Activated CD4-positive, CD25-positive, alpha-beta regulatory T cell treated with anti-CD3 and anti-CD28 coated beads, Interleukin-2, amount 50 U/mL, for 24 hours (primary cell): ENCODE measurements at regions not wholly inside any gene's neighbourhood (a gene's known extent, or its start where the extent isn't known, plus 50 kb on each side); places are given as distances from the start of the nearest gene placed in this dataset.

Source experiments
- ATAC-seq, 2 donors: fragments of 150-1000 bp; cut with Tn5 transposase; one replicate each; pipeline ENCODE4 v1.10.0; 2021; ENCODE audit warnings: mild to moderate bottlenecking in 1 of 2, moderate library complexity in 1 of 2

- no peak for ATAC-seq
These were observed 353.7 kb downstream of the HTR7 start for GRCh38 chr10:90504172-90504571.

GRCh38 chr10:90526721-90527120, 331.1 kb downstream of the HTR7 start:
- no peak for ATAC-seq

- no peak for ATAC-seq
These were observed 327.3 kb downstream of the HTR7 start for GRCh38 chr10:90530521-90530920.

- ATAC-seq = no peak
These were observed 300.5 kb downstream of the HTR7 start for GRCh38 chr10:90557385-90557784.

GRCh38 chr10:90560331-90560730, 297.5 kb downstream of the HTR7 start:
- ATAC-seq = no peak

GRCh38 chr10:90561666-90562065, 296.2 kb downstream of the HTR7 start:
- no peak for ATAC-seq

- no peak for ATAC-seq
These were observed 286.2 kb downstream of the HTR7 start for GRCh38 chr10:90571481-90572258.

GRCh38 chr10:90575125-90575524, 282.7 kb downstream of the HTR7 start:
- no peak for ATAC-seq

GRCh38 chr10:90577569-90577968, 280.3 kb downstream of the HTR7 start:
- no peak for ATAC-seq

GRCh38 chr10:90579602-90580242, 278.1 kb downstream of the HTR7 start:
- ATAC-seq = no peak

GRCh38 chr10:90583416-90583815, 274.4 kb downstream of the HTR7 start:
- ATAC-seq = no peak

GRCh38 chr10:90587081-90587491, 270.8 kb downstream of the HTR7 start:
- no peak for ATAC-seq

GRCh38 chr10:90587561-90587960, 270.3 kb downstream of the HTR7 start:
- no peak for ATAC-seq

GRCh38 chr10:90588222-90588621, 269.6 kb downstream of the HTR7 start:
- no peak for ATAC-seq

- no peak for ATAC-seq
These were observed 268.0 kb downstream of the HTR7 start for GRCh38 chr10:90589825-90590224.

GRCh38 chr10:90591629-90592028, 266.2 kb downstream of the HTR7 start:
- ATAC-seq = no peak

GRCh38 chr10:90592638-90593302, 265.1 kb downstream of the HTR7 start:
- no peak for ATAC-seq

GRCh38 chr10:90598513-90598912, 259.3 kb downstream of the HTR7 start:
- no peak for ATAC-seq

- ATAC-seq = no peak
These were observed 254.8 kb downstream of the HTR7 start for GRCh38 chr10:90602862-90603610.

- ATAC-seq = no peak
These were observed 253.2 kb downstream of the HTR7 start for GRCh38 chr10:90604636-90605035.

- no peak for ATAC-seq
These were observed 252.3 kb downstream of the HTR7 start for GRCh38 chr10:90605506-90605905.

- ATAC-seq = no peak
These were observed 245.6 kb downstream of the HTR7 start for GRCh38 chr10:90612276-90612675.

GRCh38 chr10:90614631-90615030, 243.2 kb downstream of the HTR7 start:
- no peak for ATAC-seq
